HL-60 (cell line): ENCODE measurements at regions not wholly inside any gene's neighbourhood (a gene's known extent, or its start where the extent isn't known, plus 50 kb on each side); places are given as distances from the start of the nearest gene placed in this dataset.

ENCODE experiments used
- POLR2AphosphoS5 ChIP-seq: IDR thresholded peaks from 2 replicates; pipeline ENCODE4 v1.6.1; 2012; ENCODE audit warnings: low read depth
- REST ChIP-seq: IDR thresholded peaks from 2 replicates; pipeline ENCODE4 v1.6.1; 2012; ENCODE audit warnings: low read depth; ENCODE audit not compliant: insufficient replicate concordance
- TF ChIP-seq, protein P1 (sequence below): IDR thresholded peaks from one replicate; pipeline ENCODE4 v1.5.1; 2011; ENCODE audit warnings: low read length, control low read depth, inconsistent platforms; ENCODE audit not compliant: insufficient read depth

DNA sequence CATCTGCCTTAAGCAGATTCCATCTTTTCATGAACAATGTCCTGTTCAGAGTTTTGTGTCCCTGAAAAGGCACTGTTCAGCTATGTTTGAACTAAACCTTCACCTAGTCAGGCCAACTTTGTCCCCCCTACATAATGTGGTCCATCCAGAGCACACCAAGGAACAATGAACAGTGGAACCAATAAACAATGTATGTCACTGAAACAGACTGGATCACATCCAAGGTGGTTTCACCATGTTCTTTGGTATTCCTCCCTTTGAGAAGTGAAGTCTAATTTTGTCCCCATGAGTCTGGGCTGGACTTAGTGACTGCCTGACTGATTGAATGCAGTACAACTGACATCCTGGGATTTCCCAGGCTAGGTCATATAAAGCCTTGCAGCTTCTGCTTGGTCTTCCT, 174.5 kb downstream of the SLC24A2 start:
- TF ChIP-seq, protein P1, sequence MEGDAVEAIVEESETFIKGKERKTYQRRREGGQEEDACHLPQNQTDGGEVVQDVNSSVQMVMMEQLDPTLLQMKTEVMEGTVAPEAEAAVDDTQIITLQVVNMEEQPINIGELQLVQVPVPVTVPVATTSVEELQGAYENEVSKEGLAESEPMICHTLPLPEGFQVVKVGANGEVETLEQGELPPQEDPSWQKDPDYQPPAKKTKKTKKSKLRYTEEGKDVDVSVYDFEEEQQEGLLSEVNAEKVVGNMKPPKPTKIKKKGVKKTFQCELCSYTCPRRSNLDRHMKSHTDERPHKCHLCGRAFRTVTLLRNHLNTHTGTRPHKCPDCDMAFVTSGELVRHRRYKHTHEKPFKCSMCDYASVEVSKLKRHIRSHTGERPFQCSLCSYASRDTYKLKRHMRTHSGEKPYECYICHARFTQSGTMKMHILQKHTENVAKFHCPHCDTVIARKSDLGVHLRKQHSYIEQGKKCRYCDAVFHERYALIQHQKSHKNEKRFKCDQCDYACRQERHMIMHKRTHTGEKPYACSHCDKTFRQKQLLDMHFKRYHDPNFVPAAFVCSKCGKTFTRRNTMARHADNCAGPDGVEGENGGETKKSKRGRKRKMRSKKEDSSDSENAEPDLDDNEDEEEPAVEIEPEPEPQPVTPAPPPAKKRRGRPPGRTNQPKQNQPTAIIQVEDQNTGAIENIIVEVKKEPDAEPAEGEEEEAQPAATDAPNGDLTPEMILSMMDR = no peak
- TF ChIP-seq REST = no peak
- TF ChIP-seq POLR2AphosphoS5 = no peak
